ENCODE measurements at regions not wholly inside any gene's neighbourhood (a gene's known extent, or its start where the extent isn't known, plus 50 kb on each side); places are given as distances from the start of the nearest gene placed in this dataset.

DNA sequence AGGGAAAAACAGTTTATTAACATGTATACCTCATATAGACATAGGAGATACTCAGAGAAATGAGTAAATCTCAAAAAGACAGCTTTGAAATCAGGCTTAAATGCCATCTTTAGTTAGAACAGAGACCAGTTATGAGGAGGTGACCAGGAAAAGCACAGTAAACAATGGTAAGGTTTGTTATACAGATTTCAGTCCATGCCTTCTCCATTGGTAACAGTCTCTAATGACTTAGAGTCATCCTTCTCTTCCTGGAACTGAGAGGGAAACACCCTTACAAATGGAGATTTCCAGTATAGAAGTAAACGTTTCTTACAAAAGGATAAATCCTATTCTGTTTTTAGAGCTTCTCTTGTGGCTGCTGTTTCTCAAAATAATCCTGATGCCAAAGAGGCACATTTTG is 476.3 kb upstream of the NAALADL2 start (continued):
- TF ChIP-seq BRCA1 (IDR thresholded peaks at IDR 0.05; ENCODE audit: low read depth, low read length) (no peak), TCF3 (IDR thresholded peaks at IDR 0.05; ENCODE audit: borderline replicate concordance, insufficient read depth, low read depth, low read length) (no peak), POLR2A (IDR thresholded peaks at IDR 0.05; ENCODE audit: low read depth, low read length) (no peak), CREM (IDR thresholded peaks at IDR 0.05; ENCODE audit: low read depth) (no peak), GABPA (IDR thresholded peaks at IDR 0.05; ENCODE audit: low read depth) (no peak)

DNA sequence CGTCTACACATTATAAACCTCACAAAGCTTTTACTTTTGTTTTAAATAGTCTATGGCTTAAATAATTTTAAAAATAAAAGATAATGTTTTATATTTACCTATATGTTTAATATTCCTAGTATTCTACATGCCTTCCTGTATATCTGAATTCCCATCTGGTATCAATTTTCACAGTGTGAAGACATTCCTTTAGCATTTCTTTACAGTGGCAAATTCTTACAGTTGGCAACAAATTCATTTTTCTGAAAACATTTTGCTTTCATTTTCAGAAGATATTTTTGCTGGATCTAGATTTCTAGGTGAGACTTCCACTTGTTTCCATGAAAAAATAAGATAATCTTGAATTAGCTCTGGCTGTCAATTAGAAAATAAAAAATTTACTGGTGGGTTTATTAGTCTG is 471.4 kb upstream of the NAALADL2 start:
- Histone ChIP-seq H3K9ac (ENCODE audit: control insufficient read depth, insufficient read depth, low read length) (no peak overlapping the region), H3K4me2 (ENCODE audit: control insufficient read depth, insufficient read depth) (no peak overlapping the region), H3K9me3 (replicated peaks; ENCODE audit: control insufficient read depth, insufficient read depth, low read length) (no peaks in the 10 kb centered on the region), H2AFZ (ENCODE audit: control insufficient read depth, low read depth, low read length) (no peak overlapping the region), H3K27me3 (replicated peaks in 1 of 2; ENCODE audit: control insufficient read depth in 2 of 2, insufficient read depth in 2 of 2, low read length in 1 of 2) (no peaks in the 10 kb centered on the region), H3K4me3 (no peak overlapping the region), H3K27ac (ENCODE audit: control insufficient read depth, insufficient read depth) (no peak overlapping the region), H4K20me1 (ENCODE audit: control insufficient read depth, insufficient read depth) (no peaks in the 10 kb centered on the region), H3K79me2 (ENCODE audit: control insufficient read depth, insufficient read depth, low read length) (no peaks in the 10 kb centered on the region), H3K36me3 (ENCODE audit: control insufficient read depth in 2 of 2, insufficient read depth in 2 of 2, low read length in 1 of 2) (no peaks in the 10 kb centered on the region), H3K4me1 (ENCODE audit: control insufficient read depth, insufficient read depth, low read length) (no peaks in the 10 kb centered on the region)
- POLR2A ChIA-PET, result no interaction called here
- DNase-seq (ENCODE audit: low read depth, low spot score), result no peak
- RAD21 ChIA-PET (ENCODE audit: unreplicated experiment), result no interaction called here
- no peak for TF ChIP-seq HDAC6 (IDR thresholded peaks at IDR 0.05; ENCODE audit: unreplicated experiment)
- SMC1A ChIA-PET (ENCODE audit: uncharacterized antibody, unreplicated experiment), result no interaction called here
- CTCF ChIA-PET, result no interaction called here
- no TSS peak for BruUV-seq (replicated peaks)
- no peak for FAIRE-seq
- WGBS (ENCODE audit: insufficient coverage, insufficient replicate concordance, low lambda C conversion rate, missing lambda C conversion rate), result 48% methylated on average over 1 of the region's 1 CpG
- in situ Hi-C loops (cut with MboI) (no loop called here), intact Hi-C loops (cut with micrococcal nuclease; ENCODE audit: unreplicated experiment) (no loop called here)
- no peak for ATAC-seq

GRCh38 chr3:174397848-174398247 is 461.3 kb upstream of the NAALADL2 start:
- DNase-seq (ENCODE audit: low read depth, low spot score), result no peak
- CTCF ChIA-PET, result interaction anchor here (0.8 kb wide), 1 partner anchor 13 kb away, joined by 3 read pairs; no protein-coding TSS in a partner anchor
- Histone ChIP-seq H3K4me2 (ENCODE audit: control insufficient read depth, insufficient read depth) (no peak overlapping the region), H2AFZ (ENCODE audit: control insufficient read depth, low read depth, low read length) (no peak overlapping the region), H4K20me1 (ENCODE audit: control insufficient read depth, insufficient read depth) (no peaks in the 10 kb centered on the region), H3K27me3 (replicated peaks in 1 of 2; ENCODE audit: control insufficient read depth in 2 of 2, insufficient read depth in 2 of 2, low read length in 1 of 2) (no peaks in the 10 kb centered on the region), H3K4me1 (ENCODE audit: control insufficient read depth, insufficient read depth, low read length) (no peaks in the 10 kb centered on the region), H3K9me3 (replicated peaks; ENCODE audit: control insufficient read depth, insufficient read depth, low read length) (no peaks in the 10 kb centered on the region), H3K4me3 (no peak overlapping the region), H3K27ac (ENCODE audit: control insufficient read depth, insufficient read depth) (no peak overlapping the region), H3K36me3 (ENCODE audit: control insufficient read depth in 2 of 2, insufficient read depth in 2 of 2, low read length in 1 of 2) (no peaks in the 10 kb centered on the region), H3K79me2 (ENCODE audit: control insufficient read depth, insufficient read depth, low read length) (no peaks in the 10 kb centered on the region), H3K9ac (ENCODE audit: control insufficient read depth, insufficient read depth, low read length) (no peak overlapping the region)
- ATAC-seq, result no peak
- TF ChIP-seq RAD21 (IDR thresholded peaks at IDR 0.05; ENCODE audit: insufficient read depth, low read depth, low read length) (peak; percentile 55), ZNF687 (IDR thresholded peaks at IDR 0.05) (no peak)
- intact Hi-C loops (cut with micrococcal nuclease; ENCODE audit: unreplicated experiment) (no loop called here), in situ Hi-C loops (cut with MboI) (no loop called here)
- RAD21 ChIA-PET (ENCODE audit: unreplicated experiment), result no interaction called here
- FAIRE-seq, result no peak
- POLR2A ChIA-PET, result no interaction called here
- SMC1A ChIA-PET (ENCODE audit: uncharacterized antibody, unreplicated experiment), result no interaction called here
- BruUV-seq (replicated peaks), result no TSS peak
